GM12865 (cell line): ENCODE measurements at regions not wholly inside any gene's neighbourhood (a gene's known extent, or its start where the extent isn't known, plus 50 kb on each side); places are given as distances from the start of the nearest gene placed in this dataset.
"Not testable (repeated sequence)": the region's sequence is repeated elsewhere in the genome, so short reads cannot be mapped to it uniquely, and the experiment has no call there.

Experiments
- DNase-seq: peaks from one replicate; pipeline ENCODE4 v3.0.0; 2010; ENCODE audit warnings: low read depth
- H3K4me3 ChIP-seq: 2 replicates; pipeline ENCODE4 v1.5.1; 2011; ENCODE audit warnings: mild to moderate bottlenecking, low read depth, low read length, control low read depth
- CTCF ChIP-seq: IDR thresholded peaks from 2 replicates; pipeline ENCODE4 v1.5.1; 2011; ENCODE audit warnings: low read length, control low read depth, low read depth, inconsistent platforms; ENCODE audit not compliant: insufficient read depth; ENCODE audit errors: missing control alignments

- no peak for TF ChIP-seq CTCF
- DNase-seq = no peak
- H3K4me3 ChIP-seq = no peak overlapping the region
These were observed 73.6 kb upstream of the NCK2 start for GRCh38 chr2:105671156-105671555.

- TF ChIP-seq CTCF = no peak
- no peak overlapping the region for H3K4me3 ChIP-seq
- no peak for DNase-seq
These were observed 75.3 kb upstream of the NCK2 start for GRCh38 chr2:105669384-105669891.

GRCh38 chr2:105665480-105665879 lies 79.2 kb upstream of the NCK2 start:
- no peak for DNase-seq
- TF ChIP-seq CTCF = no peak

GRCh38 chr2:105660489-105660888 lies 84.2 kb upstream of the NCK2 start:
- no peak for DNase-seq
- TF ChIP-seq CTCF = no peak
- no peak overlapping the region for H3K4me3 ChIP-seq

More at GRCh38 chr2:105665480-105665879, 79.2 kb upstream of the NCK2 start:
- no peak overlapping the region for H3K4me3 ChIP-seq

- DNase-seq, H3K4me3 ChIP-seq: not testable (repeated sequence)
These were observed 88.7 kb upstream of the NCK2 start for GRCh38 chr2:105655723-105656606.

- TF ChIP-seq CTCF = no peak
- no peak for DNase-seq
- H3K4me3 ChIP-seq = no peak overlapping the region
These were observed 89.5 kb upstream of the NCK2 start for GRCh38 chr2:105655244-105655643.

GRCh38 chr2:105654474-105655004 lies 90.2 kb upstream of the NCK2 start:
- TF ChIP-seq CTCF = no peak
- H3K4me3 ChIP-seq = no peak overlapping the region
- no peak for DNase-seq
